Stomach (tissue), 8 donors: ENCODE measurements at regions not wholly inside any gene's neighbourhood (a gene's known extent, or its start where the extent isn't known, plus 50 kb on each side); places are given as distances from the start of the nearest gene placed in this dataset.
A peak's percentile ranks its signal among the peaks of the same experiment; 100 is the strongest.

ENCODE experiments used
- DNase-seq, 2 donors: peaks; one replicate each; pipeline versions ENCODE4 v3.0.0 to v3.0.0-alpha.2; 2013 to 2019
- H3K27ac ChIP-seq, 5 donors: fragments of 200-600 bp in 4 of 5; sonication (generic) in 4 of 5; one replicate each; pipeline ENCODE4 v1.5.1; 2013 to 2019; ENCODE audit warnings: mild to moderate bottlenecking in 1 of 5, moderate library complexity in 1 of 5
- H3K27me3 ChIP-seq, 3 donors: fragments of 200-600 bp; sonication (generic); one replicate each; pipeline ENCODE4 v1.5.1; 2017 to 2019; ENCODE audit warnings: mixed run types in 1 of 3
- H3K36me3 ChIP-seq, 4 donors: fragments of 200-600 bp; sonication (generic); 1 replicate in 3 of 4; 2 replicates in 1 of 4; pipeline ENCODE4 v1.5.1; 2016 to 2019
- H3K4me1 ChIP-seq, 4 donors: fragments of 200-600 bp; sonication (generic); one replicate each; pipeline ENCODE4 v1.5.1; 2016 to 2019
- H3K4me3 ChIP-seq, 4 donors: fragments of 200-600 bp; sonication (generic) in 3 of 4; one replicate each; pipeline ENCODE4 v1.5.1; 2016 to 2019; ENCODE audit warnings: mild to moderate bottlenecking in 1 of 4
- H3K9me3 ChIP-seq, 4 donors: fragments of 200-600 bp; sonication (generic); one replicate each; pipeline ENCODE4 v1.5.1; 2016 to 2019
- CTCF ChIP-seq, 7 experiments: fragments of 450-650 bp in 4 of 7; fragments of 200-600 bp in 3 of 7; sonication (generic) in 3 of 7; IDR thresholded peaks; one replicate each; pipeline ENCODE4 v1.5.1; 2016 to 2019; ENCODE audit warnings: antibody characterized with exemption in 7 of 7, control low read depth in 2 of 7, mild to moderate bottlenecking in 1 of 7
- EP300 ChIP-seq: sonication (generic); formaldehyde crosslinking; IDR thresholded peaks from one replicate; pipeline ENCODE4 v1.6.1; 2017; ENCODE audit warnings: antibody characterized with exemption
- POLR2A ChIP-seq, 4 donors: fragments of 450-650 bp; IDR thresholded peaks; one replicate each; pipeline ENCODE4 v1.6.1; 2016; ENCODE audit warnings: antibody characterized with exemption in 4 of 4, control low read depth in 2 of 4, mild to moderate bottlenecking in 1 of 4, moderate library complexity in 1 of 4
- POLR2AphosphoS5 ChIP-seq, 3 donors: sonication (generic); formaldehyde crosslinking; IDR thresholded peaks; one replicate each; pipeline ENCODE4 v1.6.1; 2016; ENCODE audit warnings: antibody characterized with exemption in 3 of 3
- WGBS, 5 donors: extraction: QIAGEN DNeasy Blood & Tissue Kit in 3 of 5; methylation state at CpG; one replicate each; pipeline versions ENCODE4 v1.1.5 to v1.1.7; 2013 to 2018; 5-methylcytosine and 5-hydroxymethylcytosine counted together
- intact Hi-C: fragments of 100-400 bp; cut with DNase I; formaldehyde crosslinking; loops from one replicate; pipeline ENCODE4 v1.15.1; 2023; ENCODE audit warnings: low total_unique reads
- donor health status: healthy with polysubstance abuse.
- donor health status: Bipolar disorder and iron deficiency.
- donor health status: healthy.

- H3K4me3 ChIP-seq, result no peak overlapping the region
- H3K36me3 ChIP-seq, result no peaks in the 10 kb centered on the region
- no peaks in the 10 kb centered on the region for H3K27me3 ChIP-seq
- no peak for DNase-seq
- no peak overlapping the region for H3K27ac ChIP-seq
- peaks cover 0 to 9% (median 6%) of the 10 kb centered on the region in 4 donors for H3K4me1 ChIP-seq
- no peaks in the 10 kb centered on the region for H3K9me3 ChIP-seq
- no peak for TF ChIP-seq CTCF (IDR thresholded peaks at IDR 0.05)
- TF ChIP-seq EP300, result no peak
- no peak for TF ChIP-seq POLR2AphosphoS5 (IDR thresholded peaks at IDR 0.05)
- no peak for TF ChIP-seq POLR2A (IDR thresholded peaks at IDR 0.05)
- intact Hi-C loops, result loop anchor here (5.0 kb wide), 1 partner anchor 275 kb away; no protein-coding TSS in a partner anchor
- 93 to 98% (median 96%) methylated on average over 2 of the region's 2 CpGs for WGBS, 5 donors
These were observed 181.1 kb upstream of the NABP1 start for GRCh38 chr2:191496838-191497237.

GRCh38 chr2:191497822-191498221 lies 180.1 kb upstream of the NABP1 start:
- no peak for TF ChIP-seq CTCF (IDR thresholded peaks at IDR 0.05)
- TF ChIP-seq POLR2A (IDR thresholded peaks at IDR 0.05), result no peak
- TF ChIP-seq POLR2AphosphoS5 (IDR thresholded peaks at IDR 0.05), result no peak
- TF ChIP-seq EP300, result no peak
- WGBS, 5 donors, result 31 to 53% (median 46%) methylated on average over 3 of the region's 3 CpGs
- Histone ChIP-seq H3K27me3 (no peaks in the 10 kb centered on the region), H3K4me3 (no peak overlapping the region), H3K9me3 (no peaks in the 10 kb centered on the region), H3K27ac (no peak overlapping the region), H3K4me1 (peaks cover 0 to 9% (median 6%) of the 10 kb centered on the region in 4 donors), H3K36me3 (no peaks in the 10 kb centered on the region)
- intact Hi-C loops, result loop anchor here (5.0 kb wide), 1 partner anchor 276 kb away; no protein-coding TSS in a partner anchor
- DNase-seq, result no peak

GRCh38 chr2:191499050-191499449 lies 178.9 kb upstream of the NABP1 start:
- H3K27me3 ChIP-seq, result no peaks in the 10 kb centered on the region
- H3K4me1 ChIP-seq, result peaks cover 0 to 9% (median 6%) of the 10 kb centered on the region in 4 donors
- TF ChIP-seq CTCF (IDR thresholded peaks at IDR 0.05), result no peak
- TF ChIP-seq POLR2A (IDR thresholded peaks at IDR 0.05), result no peak
- TF ChIP-seq POLR2AphosphoS5 (IDR thresholded peaks at IDR 0.05), result no peak
- no peak for TF ChIP-seq EP300
- no peak for DNase-seq
- H3K4me3 ChIP-seq, result no peak overlapping the region
- H3K9me3 ChIP-seq, result no peaks in the 10 kb centered on the region
- no peak overlapping the region for H3K27ac ChIP-seq
- no peaks in the 10 kb centered on the region for H3K36me3 ChIP-seq
- WGBS, 5 donors, result 84 to 94% (median 89%) methylated on average over 5 of the region's 5 CpGs
- intact Hi-C loops, result loop anchor here (5.0 kb wide), 1 partner anchor 277 kb away; no protein-coding TSS in a partner anchor

GRCh38 chr2:191499874-191500565 lies 177.9 kb upstream of the NABP1 start:
- no peaks in the 10 kb centered on the region for H3K36me3 ChIP-seq
- peak in 1 of 2 donors; percentile 72 for DNase-seq
- no peaks in the 10 kb centered on the region for H3K9me3 ChIP-seq
- intact Hi-C loops, result loop anchor here (5.0 kb wide), 1 partner anchor 278 kb away; no protein-coding TSS in a partner anchor
- 83 to 93% (median 88%) methylated on average over 9 of the region's 9 CpGs for WGBS, 5 donors
- H3K27ac ChIP-seq, result peak overlapping the region in 1 of 5 donors; percentile 20
- no peak overlapping the region for H3K4me3 ChIP-seq
- no peaks in the 10 kb centered on the region for H3K27me3 ChIP-seq
- TF ChIP-seq CTCF (IDR thresholded peaks at IDR 0.05) (no peak), POLR2AphosphoS5 (IDR thresholded peaks at IDR 0.05) (no peak), EP300 (no peak), POLR2A (IDR thresholded peaks at IDR 0.05) (no peak)
- H3K4me1 ChIP-seq, result peaks cover 0 to 9% (median 6%) of the 10 kb centered on the region in 4 donors
